Epithelial cell of proximal tubule (primary cell): ENCODE measurements at regions not wholly inside any gene's neighbourhood (a gene's known extent, or its start where the extent isn't known, plus 50 kb on each side); places are given as distances from the start of the nearest gene placed in this dataset.

Source experiments
- DNase-seq: peaks from one replicate; pipeline ENCODE4 v3.0.0-alpha.2; 2011; ENCODE audit warnings: low read depth
- H3K4me3 ChIP-seq: 2 replicates; pipeline ENCODE4 v1.5.1; 2011; ENCODE audit warnings: low read depth, mild to moderate bottlenecking, low read length
- CTCF ChIP-seq: conservative IDR thresholded peaks from 2 replicates; pipeline ENCODE4 v1.5.1; 2012; ENCODE audit warnings: low read depth, mild to moderate bottlenecking, low read length

DNA sequence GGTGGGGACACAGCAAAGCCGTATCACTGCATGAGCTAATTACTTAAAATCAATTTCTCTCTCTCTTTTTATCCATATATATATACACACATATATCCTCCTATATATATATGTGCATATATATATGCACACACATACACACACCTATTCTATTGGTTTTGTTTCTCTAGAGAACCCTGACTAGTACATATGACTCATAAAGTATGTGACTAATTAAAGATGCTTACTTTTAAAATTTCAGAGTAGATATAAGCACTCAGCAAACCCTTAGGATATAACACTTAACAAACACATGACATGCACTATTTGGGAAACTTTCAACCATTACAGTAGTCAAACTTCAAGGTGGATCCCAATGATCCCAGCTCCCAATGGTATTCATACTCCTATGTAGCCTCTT is 732.6 kb downstream of the ROBO2 start:
- H3K4me3 ChIP-seq: no peak overlapping the region
- no peak for TF ChIP-seq CTCF
- no peak for DNase-seq

DNA sequence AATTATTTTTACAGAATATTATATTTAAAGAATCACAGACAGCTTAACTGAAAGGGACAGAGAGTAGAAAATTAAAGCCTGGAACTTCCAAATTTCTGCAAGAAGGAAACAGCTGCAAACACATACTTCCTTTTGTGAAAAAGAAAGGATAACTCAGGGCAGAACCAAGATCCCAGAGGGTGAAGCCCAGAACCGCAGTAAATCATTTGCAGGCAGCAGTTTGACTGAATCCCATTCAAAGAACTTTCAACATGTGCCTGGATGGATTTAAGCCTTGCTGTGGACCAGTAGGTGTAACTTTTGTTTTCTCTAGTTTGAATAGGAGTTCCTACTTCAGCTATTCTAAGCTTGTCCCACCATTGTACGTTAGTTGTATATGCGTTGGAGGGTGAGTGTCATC is 733.2 kb downstream of the ROBO2 start:
- TF ChIP-seq CTCF: no peak
- DNase-seq: no peak
- H3K4me3 ChIP-seq: no peak overlapping the region

GRCh38 chr3:77780278-77780996 is 740.5 kb downstream of the ROBO2 start:
- no peak overlapping the region for H3K4me3 ChIP-seq
- no peak for DNase-seq
- TF ChIP-seq CTCF: no peak

GRCh38 chr3:77786216-77786615 is 746.3 kb downstream of the ROBO2 start:
- no peak for DNase-seq
- no peak for TF ChIP-seq CTCF

GRCh38 chr3:77795013-77795412 is 755.1 kb downstream of the ROBO2 start:
- no peak for TF ChIP-seq CTCF
- no peak overlapping the region for H3K4me3 ChIP-seq
- no peak for DNase-seq

More at GRCh38 chr3:77786216-77786615, 746.3 kb downstream of the ROBO2 start:
- H3K4me3 ChIP-seq: no peak overlapping the region

- DNase-seq: no peak
- TF ChIP-seq CTCF: no peak
- H3K4me3 ChIP-seq: no peak overlapping the region
Measured at GRCh38 chr3:77799278-77799677, 759.4 kb downstream of the ROBO2 start.

- no peak for DNase-seq
- no peak for TF ChIP-seq CTCF
- no peak overlapping the region for H3K4me3 ChIP-seq
Measured at GRCh38 chr3:77800893-77801292, 761.0 kb downstream of the ROBO2 start.
